PC-9 (cell line): ENCODE measurements at regions not wholly inside any gene's neighbourhood (a gene's known extent, or its start where the extent isn't known, plus 50 kb on each side); places are given as distances from the start of the nearest gene placed in this dataset.

Experiments
- BruUV-seq: library from RNA; stranded (reverse); fragments of 400-500 nt; replicated peaks from 2 replicates; lab custom pipeline; 2021; lab: Mats Ljungman, UMichigan
- CTCF ChIA-PET: fragments of 300-600 bp; sonication (Branson Sonifier 250); formaldehyde crosslinking; loops from one replicate; lab custom pipeline; 2022; ENCODE audit warnings: antibody characterized with exemption; lab: Charles Lee
- POLR2A ChIA-PET: fragments of 300-600 bp; sonication (Branson Sonifier 250); formaldehyde crosslinking; loops from one replicate; lab custom pipeline; 2022; ENCODE audit warnings: antibody characterized with exemption; ENCODE audit not compliant: unreplicated experiment; lab: Charles Lee
- DNase-seq, 2 experiments: peaks; one replicate each; pipeline versions ENCODE4 v3.0.0 to v3.0.0-alpha.2; 2015 to 2022; ENCODE audit warnings: mixed read lengths in 1 of 2
- H2AFZ ChIP-seq: fragments of 200-600 bp; sonication (generic); 2 replicates; pipeline ENCODE4 v1.8.1; 2017; ENCODE audit warnings: antibody characterized with exemption
- H3F3A ChIP-seq: fragments of 200-600 bp; sonication (generic); 2 replicates; pipeline ENCODE4 v1.8.1; 2017; ENCODE audit warnings: antibody characterized with exemption, mild to moderate bottlenecking, low read depth; ENCODE audit not compliant: insufficient read depth
- H3K27ac ChIP-seq: fragments of 200-600 bp; sonication (generic); 2 replicates; pipeline ENCODE4 v1.6.1; 2016; ENCODE audit warnings: mixed run types
- H3K27me3 ChIP-seq: fragments of 200-600 bp; sonication (generic); 2 replicates; pipeline ENCODE4 v1.6.1; 2016; ENCODE audit warnings: low read depth, mixed run types; ENCODE audit not compliant: insufficient read depth
- H3K36me3 ChIP-seq: fragments of 200-600 bp; sonication (generic); 2 replicates; pipeline ENCODE4 v1.6.1; 2016; ENCODE audit warnings: low read depth, mixed run types
- H3K4me1 ChIP-seq: fragments of 200-600 bp; sonication (generic); replicated peaks from 2 replicates; pipeline ENCODE4 v1.6.1; 2016; ENCODE audit warnings: mixed run types; ENCODE audit not compliant: insufficient read depth
- H3K4me2 ChIP-seq: fragments of 200-600 bp; sonication (generic); 2 replicates; pipeline ENCODE4 v1.6.1; 2017; ENCODE audit warnings: mixed run types
- H3K4me3 ChIP-seq: fragments of 200-600 bp; sonication (generic); 2 replicates; pipeline ENCODE4 v1.6.1; 2016; ENCODE audit warnings: mixed run types
- H3K79me2 ChIP-seq: fragments of 200-600 bp; sonication (generic); 2 replicates; pipeline ENCODE4 v1.6.1; 2017; ENCODE audit warnings: low read depth, mixed run types
- H3K9me2 ChIP-seq: fragments of 200-600 bp; sonication (generic); 2 replicates; pipeline ENCODE4 v1.8.1; 2017; ENCODE audit warnings: mild to moderate bottlenecking; ENCODE audit not compliant: insufficient read depth
- H3K9me3 ChIP-seq: fragments of 200-600 bp; sonication (generic); 2 replicates; pipeline ENCODE4 v1.8.1; 2016; ENCODE audit warnings: low read depth; ENCODE audit not compliant: insufficient read depth
- H4K20me1 ChIP-seq: fragments of 200-600 bp; sonication (generic); 2 replicates; pipeline ENCODE4 v1.8.1; 2017; ENCODE audit not compliant: insufficient read depth
- CTCF ChIP-seq: fragments of 200-600 bp; sonication (generic); conservative IDR thresholded peaks from 2 replicates; pipeline ENCODE4 v1.6.1; 2017; ENCODE audit warnings: mixed run types, antibody characterized with exemption, mild to moderate bottlenecking, moderate library complexity
- EZH2 ChIP-seq: fragments of 200-600 bp; sonication (generic); IDR thresholded peaks from 2 replicates; pipeline ENCODE4 v1.8.0; 2017; ENCODE audit warnings: antibody characterized with exemption, low read depth
- intact Hi-C: fragments of 100-400 bp; cut with micrococcal nuclease; formaldehyde crosslinking; loops from one replicate; pipeline ENCODE4 v1.10.0; 2022; ENCODE audit not compliant: unreplicated experiment

GRCh38 chr9:135188681-135189151 lies 101.2 kb downstream of the OLFM1 start:
- peaks cover 90% of the 10 kb centered on the region for H3K27me3 ChIP-seq
- no peaks in the 10 kb centered on the region for H3K9me2 ChIP-seq
- intact Hi-C loops: no loop called here
- no peak overlapping the region for H3K4me2 ChIP-seq
- no TSS peak for BruUV-seq
- H3K4me1 ChIP-seq: no peaks in the 10 kb centered on the region
- TF ChIP-seq EZH2 (no peak), CTCF (no peak)
- H3F3A ChIP-seq: no peaks in the 10 kb centered on the region
- H3K36me3 ChIP-seq: no peaks in the 10 kb centered on the region
- CTCF ChIA-PET: no interaction called here
- no peaks in the 10 kb centered on the region for H4K20me1 ChIP-seq
- no peaks in the 10 kb centered on the region for H3K9me3 ChIP-seq
- POLR2A ChIA-PET: no interaction called here
- H2AFZ ChIP-seq: no peak overlapping the region
- DNase-seq: no peak
- H3K79me2 ChIP-seq: no peaks in the 10 kb centered on the region
- H3K27ac ChIP-seq: no peak overlapping the region
- H3K4me3 ChIP-seq: no peak overlapping the region

- no peak for DNase-seq
- TF ChIP-seq EZH2 (no peak), CTCF (no peak)
- POLR2A ChIA-PET: no interaction called here
- Histone ChIP-seq H3K4me1 (no peaks in the 10 kb centered on the region), H3F3A (no peaks in the 10 kb centered on the region), H4K20me1 (no peaks in the 10 kb centered on the region), H3K4me3 (no peak overlapping the region), H3K27me3 (peaks cover 90% of the 10 kb centered on the region), H3K27ac (no peak overlapping the region), H3K36me3 (no peaks in the 10 kb centered on the region), H3K79me2 (no peaks in the 10 kb centered on the region), H3K4me2 (no peak overlapping the region), H2AFZ (no peak overlapping the region), H3K9me2 (no peaks in the 10 kb centered on the region), H3K9me3 (no peaks in the 10 kb centered on the region)
- no TSS peak for BruUV-seq
- CTCF ChIA-PET: no interaction called here
- intact Hi-C loops: no loop called here
Observed at GRCh38 chr9:135189497-135189896, 102.0 kb downstream of the OLFM1 start.

GRCh38 chr9:135190789-135191577 lies 103.5 kb downstream of the OLFM1 start:
- ChIA-PET POLR2A (no interaction called here), CTCF (no interaction called here)
- Histone ChIP-seq H2AFZ (no peak overlapping the region), H3K79me2 (no peaks in the 10 kb centered on the region), H3K4me3 (no peak overlapping the region), H3K27ac (no peak overlapping the region), H3K4me2 (no peak overlapping the region), H3K36me3 (no peaks in the 10 kb centered on the region), H4K20me1 (no peaks in the 10 kb centered on the region), H3K9me2 (no peaks in the 10 kb centered on the region), H3K27me3 (peaks cover 84% of the 10 kb centered on the region), H3F3A (no peaks in the 10 kb centered on the region), H3K4me1 (no peaks in the 10 kb centered on the region), H3K9me3 (no peaks in the 10 kb centered on the region)
- no TSS peak for BruUV-seq
- no peak for DNase-seq
- TF ChIP-seq EZH2: no peak
- no peak for TF ChIP-seq CTCF
- intact Hi-C loops: no loop called here
